ENCODE measurements at regions not wholly inside any gene's neighbourhood (a gene's known extent, or its start where the extent isn't known, plus 50 kb on each side); places are given as distances from the start of the nearest gene placed in this dataset.
A peak's percentile ranks its signal among the peaks of the same experiment; 100 is the strongest.

DNA sequence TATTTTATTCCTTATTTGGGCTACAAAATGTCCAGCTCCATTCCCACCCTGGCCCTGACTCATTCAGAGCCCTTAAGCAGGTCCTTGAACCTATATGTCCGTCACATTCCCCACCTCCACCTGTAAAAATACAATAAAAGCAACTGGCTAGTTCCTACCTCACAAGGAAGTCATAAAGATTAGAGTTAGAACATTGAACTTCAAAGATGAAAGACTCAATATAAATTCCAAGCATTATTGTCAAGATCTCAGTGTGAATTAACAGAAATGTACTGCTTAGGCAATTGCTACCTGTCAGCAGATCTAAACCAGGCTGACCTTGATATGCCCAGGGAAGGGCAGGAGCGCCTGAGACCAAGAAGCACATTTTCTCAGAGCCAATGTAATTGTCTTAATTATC lies 221.8 kb downstream of the ENC1 start:
- Histone ChIP-seq H3K9me3 (ENCODE audit: insufficient read depth, low read depth, low read length) (no peaks in the 10 kb centered on the region), H3K9ac (ENCODE audit: low read depth, low read length, poor library complexity, severe bottlenecking) (no peak overlapping the region), H3K4me3 (ENCODE audit: low read length, poor library complexity, severe bottlenecking) (peak overlapping the region; percentile 1), H3K9me2 (replicated peaks; ENCODE audit: low read depth, low read length) (no peaks in the 10 kb centered on the region), H4K20me1 (ENCODE audit: insufficient read depth, low read length, poor library complexity, severe bottlenecking) (no peaks in the 10 kb centered on the region), H2AFZ (ENCODE audit: low read length) (no peak overlapping the region), H3F3A (ENCODE audit: low read depth) (peaks cover 16% of the 10 kb centered on the region), H3K27me3 (ENCODE audit: insufficient read depth, low read length, poor library complexity, severe bottlenecking) (no peaks in the 10 kb centered on the region), H3K4me2 (ENCODE audit: low read depth, low read length, poor library complexity, severe bottlenecking) (peak overlapping the region; percentile 38), H3K36me3 (ENCODE audit: insufficient read depth, low read length) (no peaks in the 10 kb centered on the region), H3K4me1 (ENCODE audit: insufficient read depth, low read length, poor library complexity, severe bottlenecking) (peaks cover 81% of the 10 kb centered on the region), H3K79me2 (ENCODE audit: insufficient read depth, low read length) (no peaks in the 10 kb centered on the region)
- no peak for TF ChIP-seq EZH2phosphoT487 (IDR thresholded peaks at IDR 0.05; ENCODE audit: borderline replicate concordance)
- TF ChIP-seq CTCF (conservative IDR thresholded peaks at IDR 0.05; ENCODE audit: low read length): no peak

GRCh38 chr5:74418261-74418660 lies 222.3 kb downstream of the ENC1 start:
- Histone ChIP-seq H4K20me1 (ENCODE audit: insufficient read depth, low read length, poor library complexity, severe bottlenecking) (no peaks in the 10 kb centered on the region), H3K27me3 (ENCODE audit: insufficient read depth, low read length, poor library complexity, severe bottlenecking) (no peaks in the 10 kb centered on the region), H3K9me3 (ENCODE audit: insufficient read depth, low read depth, low read length) (no peaks in the 10 kb centered on the region), H3K79me2 (ENCODE audit: insufficient read depth, low read length) (no peaks in the 10 kb centered on the region), H3K4me3 (ENCODE audit: low read length, poor library complexity, severe bottlenecking) (no peak overlapping the region), H3K36me3 (ENCODE audit: insufficient read depth, low read length) (no peaks in the 10 kb centered on the region), H3F3A (ENCODE audit: low read depth) (peaks cover 16% of the 10 kb centered on the region), H3K4me2 (ENCODE audit: low read depth, low read length, poor library complexity, severe bottlenecking) (peak overlapping the region; percentile 38), H2AFZ (ENCODE audit: low read length) (no peak overlapping the region), H3K9me2 (replicated peaks; ENCODE audit: low read depth, low read length) (no peaks in the 10 kb centered on the region), H3K9ac (ENCODE audit: low read depth, low read length, poor library complexity, severe bottlenecking) (no peak overlapping the region), H3K4me1 (ENCODE audit: insufficient read depth, low read length, poor library complexity, severe bottlenecking) (peaks cover 86% of the 10 kb centered on the region)
- TF ChIP-seq CTCF (conservative IDR thresholded peaks at IDR 0.05; ENCODE audit: low read length) (no peak), EZH2phosphoT487 (IDR thresholded peaks at IDR 0.05; ENCODE audit: borderline replicate concordance) (no peak)

- TF ChIP-seq CTCF (conservative IDR thresholded peaks at IDR 0.05; ENCODE audit: low read length) (no peak), EZH2phosphoT487 (IDR thresholded peaks at IDR 0.05; ENCODE audit: borderline replicate concordance) (no peak)
- no peaks in the 10 kb centered on the region for H3K36me3 ChIP-seq (ENCODE audit: insufficient read depth, low read length)
- no peaks in the 10 kb centered on the region for H4K20me1 ChIP-seq (ENCODE audit: insufficient read depth, low read length, poor library complexity, severe bottlenecking)
- peaks cover 16% of the 10 kb centered on the region for H3F3A ChIP-seq (ENCODE audit: low read depth)
- H3K4me3 ChIP-seq (ENCODE audit: low read length, poor library complexity, severe bottlenecking): peak overlapping the region; percentile 54
- H3K79me2 ChIP-seq (ENCODE audit: insufficient read depth, low read length): no peaks in the 10 kb centered on the region
- H3K9ac ChIP-seq (ENCODE audit: low read depth, low read length, poor library complexity, severe bottlenecking): peak overlapping the region; percentile 37
- H3K9me2 ChIP-seq (replicated peaks; ENCODE audit: low read depth, low read length): no peaks in the 10 kb centered on the region
- H3K4me1 ChIP-seq (ENCODE audit: insufficient read depth, low read length, poor library complexity, severe bottlenecking): peaks cover 88% of the 10 kb centered on the region
- H3K27me3 ChIP-seq (ENCODE audit: insufficient read depth, low read length, poor library complexity, severe bottlenecking): no peaks in the 10 kb centered on the region
- H2AFZ ChIP-seq (ENCODE audit: low read length): no peak overlapping the region; the same call in 1 of the 2 replicates
- peak overlapping the region; percentile 60 for H3K4me2 ChIP-seq (ENCODE audit: low read depth, low read length, poor library complexity, severe bottlenecking)
- no peaks in the 10 kb centered on the region for H3K9me3 ChIP-seq (ENCODE audit: insufficient read depth, low read depth, low read length)
Observed at GRCh38 chr5:74415695-74416102, 224.8 kb downstream of the ENC1 start.

Data from Loucy (cell line).